ENCODE measurements at regions not wholly inside any gene's neighbourhood (a gene's known extent, or its start where the extent isn't known, plus 50 kb on each side); places are given as distances from the start of the nearest gene placed in this dataset.

DNA sequence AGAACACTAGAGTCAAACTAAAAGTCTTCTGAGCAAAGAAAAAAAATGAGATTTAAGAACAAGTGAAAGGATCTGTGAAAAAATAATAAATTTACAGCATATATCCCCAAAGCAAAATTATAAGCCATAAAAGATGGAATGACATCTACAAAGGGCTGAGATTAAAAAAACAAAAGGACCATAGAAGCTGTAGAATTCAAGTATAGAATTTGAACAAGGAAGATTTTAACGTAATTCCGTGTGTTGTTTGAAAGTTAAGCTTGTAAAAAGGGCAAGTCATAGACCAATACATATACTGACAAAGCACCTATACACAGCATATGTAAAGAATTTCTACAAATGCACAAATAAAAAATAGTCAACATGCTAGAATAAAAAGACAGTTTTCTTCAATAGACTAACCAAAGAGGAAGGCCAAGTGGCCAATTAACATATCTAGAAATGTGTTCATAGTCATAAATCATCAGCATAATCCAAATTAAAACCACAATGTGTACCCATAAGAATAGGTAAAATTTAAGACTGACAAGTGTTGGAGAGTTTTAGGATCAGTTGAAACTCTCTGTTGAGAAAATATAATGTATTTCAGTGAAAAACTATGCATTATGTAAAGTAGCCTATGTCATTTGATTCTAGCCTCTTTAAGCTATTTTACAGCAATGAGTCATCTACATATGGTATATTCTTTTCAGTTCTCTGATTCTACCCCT is 674.9 kb downstream of the OLFM4 start:
- H3K23ac ChIP-seq (ENCODE audit: insufficient read length): no peak overlapping the region
- no peak overlapping the region for H3K4ac ChIP-seq (replicated peaks; ENCODE audit: insufficient read length, low read depth, low read length)
- CTCF ChIA-PET (ENCODE audit: partially characterized antibody): no interaction called here
- H4K5ac ChIP-seq (ENCODE audit: insufficient read length, low read depth, low read length): no peak overlapping the region
- H2AFZ ChIP-seq (ENCODE audit: low read length): no peak overlapping the region
- no peak overlapping the region for H3K56ac ChIP-seq (replicated peaks; ENCODE audit: insufficient read length, low read depth, low read length)
- no peak overlapping the region for H2BK120ac ChIP-seq (replicated peaks; ENCODE audit: low read depth, low read length)
- H3K79me1 ChIP-seq (ENCODE audit: low read depth, low read length): no peaks in the 10 kb centered on the region
- no peak overlapping the region for H3K14ac ChIP-seq (ENCODE audit: insufficient read length)
- H3K9ac ChIP-seq (replicated peaks in 1 of 4; ENCODE audit: extremely low read depth in 1 of 4, low read depth in 3 of 4, low read length in 3 of 4): no peak overlapping the region
- H2BK5ac ChIP-seq (ENCODE audit: low read depth, low read length): no peak overlapping the region
- H3K79me2 ChIP-seq (ENCODE audit: control insufficient read depth in 1 of 2, insufficient read depth in 2 of 2, low read length in 2 of 2): no peaks in the 10 kb centered on the region
- DNase-seq (ENCODE audit: low read depth in 1 of 2, low spot score in 2 of 2) (no peak), FAIRE-seq (no peak)
- H3K9me3 ChIP-seq (ENCODE audit: insufficient read depth in 2 of 2, low read depth in 1 of 2, low read length in 1 of 2): 0 out of 4 replicates have a peak, but pooled peaks cover 0 to 3% of the 10 kb centered on the region in 2 experiments
- H3K4me1 ChIP-seq (replicated peaks in 1 of 4; ENCODE audit: control insufficient read depth in 3 of 4, insufficient read depth in 4 of 4, low read length in 3 of 4): no peaks in the 10 kb centered on the region
- H3K27me3 ChIP-seq (replicated peaks in 1 of 4; ENCODE audit: control insufficient read depth in 3 of 4, extremely low read depth in 1 of 4, insufficient read depth in 3 of 4, low read length in 3 of 4): no peaks in the 10 kb centered on the region
- H3K4me3 ChIP-seq (ENCODE audit: extremely low read depth in 1 of 4, insufficient read depth in 2 of 4, low read depth in 3 of 4, low read length in 4 of 4): no peak overlapping the region
- H3K23me2 ChIP-seq (ENCODE audit: low read depth, low read length): no peaks in the 10 kb centered on the region
- no peak overlapping the region for H3K27ac ChIP-seq (ENCODE audit: low read depth, low read length)
- no peak overlapping the region for H3K18ac ChIP-seq (ENCODE audit: extremely low read depth, low read length)
- no peak overlapping the region for H4K8ac ChIP-seq (ENCODE audit: extremely low read depth, insufficient read depth, low read length)
- no peak overlapping the region for H2BK15ac ChIP-seq (ENCODE audit: low read length)
- no peak overlapping the region for H2AK5ac ChIP-seq (ENCODE audit: low read depth, low read length)
- WGBS, 2 experiments (ENCODE audit: extremely low coverage in 1 of 2, insufficient coverage in 1 of 2, insufficient read length in 1 of 2, insufficient replicate concordance in 2 of 2, low coverage in 1 of 2, low lambda C conversion rate in 2 of 2, missing lambda C conversion rate in 1 of 2): 85% methylated on average over 2 of the region's 2 CpGs; no CpG with 5 or more reads in 1 of the 2 experiments
- H3K36me3 ChIP-seq (ENCODE audit: control insufficient read depth in 2 of 4, insufficient read depth in 4 of 4, low read length in 3 of 4): no peaks in the 10 kb centered on the region
- no peak overlapping the region for H4K91ac ChIP-seq (replicated peaks; ENCODE audit: insufficient read length, low read length)
- no peaks in the 10 kb centered on the region for H4K20me1 ChIP-seq (replicated peaks in 1 of 2; ENCODE audit: control insufficient read depth in 1 of 2, insufficient read depth in 2 of 2, low read length in 2 of 2)
- H2BK20ac ChIP-seq (ENCODE audit: low read length): no peak overlapping the region
- H3K4me2 ChIP-seq (ENCODE audit: insufficient read depth in 1 of 2, low read depth in 2 of 2, low read length in 2 of 2): no peak overlapping the region
- no peak overlapping the region for H2BK12ac ChIP-seq (ENCODE audit: low read depth, low read length)
- POLR2A ChIA-PET (ENCODE audit: partially characterized antibody): no interaction called here
- TF ChIP-seq POU5F1 (IDR thresholded peaks at IDR 0.05; ENCODE audit: low read depth, low read length): no peak
- TF ChIP-seq, protein P1, sequence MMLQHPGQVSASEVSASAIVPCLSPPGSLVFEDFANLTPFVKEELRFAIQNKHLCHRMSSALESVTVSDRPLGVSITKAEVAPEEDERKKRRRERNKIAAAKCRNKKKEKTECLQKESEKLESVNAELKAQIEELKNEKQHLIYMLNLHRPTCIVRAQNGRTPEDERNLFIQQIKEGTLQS (IDR thresholded peaks at IDR 0.05; ENCODE audit: insufficient read depth, low read depth, low read length): no peak
- TF ChIP-seq CTBP2 (IDR thresholded peaks at IDR 0.05; ENCODE audit: borderline replicate concordance, insufficient read depth, insufficient read length, low read length): no peak
- TF ChIP-seq RBBP5 (IDR thresholded peaks at IDR 0.05; ENCODE audit: borderline replicate concordance, low read depth, low read length): no peak
- no peak for TF ChIP-seq EP300 (IDR thresholded peaks at IDR 0.05; ENCODE audit: borderline replicate concordance in 1 of 2, low read depth in 2 of 2, low read length in 2 of 2)
- no peak for TF ChIP-seq SP2 (IDR thresholded peaks at IDR 0.05; ENCODE audit: low read length)
- no peak for TF ChIP-seq BCL11A (IDR thresholded peaks at IDR 0.05; ENCODE audit: low read depth in 2 of 2, low read length in 2 of 2)
- TF ChIP-seq CHD1 (IDR thresholded peaks at IDR 0.05; ENCODE audit: low read depth, low read length): no peak
- TF ChIP-seq BRCA1 (IDR thresholded peaks at IDR 0.05; ENCODE audit: low read depth, low read length): no peak
- no peak for TF ChIP-seq ZNF274 (IDR thresholded peaks at IDR 0.05; ENCODE audit: borderline replicate concordance, extremely low read depth, low read length)
- TF ChIP-seq SIX5 (IDR thresholded peaks at IDR 0.05; ENCODE audit: low read depth, low read length): no peak
